ENCODE measurements at regions not wholly inside any gene's neighbourhood (a gene's known extent, or its start where the extent isn't known, plus 50 kb on each side); places are given as distances from the start of the nearest gene placed in this dataset.

DNA sequence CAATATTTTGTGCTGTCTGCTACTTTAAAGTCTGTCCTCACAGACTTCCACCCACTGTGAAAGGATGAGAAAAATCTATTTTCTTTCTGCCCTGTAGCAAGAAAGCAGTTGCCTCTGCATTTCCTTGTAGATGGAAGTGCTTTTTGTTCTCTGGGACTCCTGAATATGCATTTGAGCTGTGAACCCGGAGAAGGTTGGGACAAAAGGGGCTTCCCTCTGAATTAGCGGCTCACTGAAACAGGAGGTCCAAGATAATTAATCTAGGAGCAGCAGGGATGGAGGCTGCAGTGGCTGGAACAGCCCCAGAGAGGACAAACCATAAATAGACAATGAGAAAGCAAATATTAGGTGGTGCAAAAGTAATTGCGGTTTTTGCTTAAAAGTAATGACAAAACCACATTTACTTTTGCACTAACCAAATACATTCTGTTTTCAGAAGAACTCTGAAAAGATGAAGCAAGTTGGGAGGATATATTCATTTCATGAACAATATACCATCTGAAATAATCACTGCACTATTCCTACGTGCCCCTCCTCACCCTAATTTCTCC is 143.4 kb upstream of the KBTBD8 start:
- TF ChIP-seq CTCF (IDR thresholded peaks at IDR 0.05) (no peak), EP300 (IDR thresholded peaks at IDR 0.05) (no peak), POLR2A (IDR thresholded peaks at IDR 0.05) (no peak)
- no peaks in the 10 kb centered on the region for H3K4me1 ChIP-seq (ENCODE audit: insufficient read depth)
- DNase-seq: no peak
- no peak overlapping the region for H3K4me3 ChIP-seq
- H3K27ac ChIP-seq: no peak overlapping the region
- H3K27me3 ChIP-seq: no peaks in the 10 kb centered on the region
- H3K9me3 ChIP-seq: no peaks in the 10 kb centered on the region
- no peaks in the 10 kb centered on the region for H3K36me3 ChIP-seq
- WGBS, 3 donors: 59 to 67% (median 60%) methylated on average over 4 of the region's 4 CpGs
- intact Hi-C loops (cut with DNase I): no loop called here

GRCh38 chr3:66856533-66856932 is 141.6 kb upstream of the KBTBD8 start:
- Histone ChIP-seq H3K36me3 (no peaks in the 10 kb centered on the region), H3K27me3 (no peaks in the 10 kb centered on the region), H3K4me1 (ENCODE audit: insufficient read depth) (no peaks in the 10 kb centered on the region), H3K27ac (no peak overlapping the region), H3K9me3 (no peaks in the 10 kb centered on the region), H3K4me3 (no peak overlapping the region)
- DNase-seq: no peak
- no peak for TF ChIP-seq POLR2A (IDR thresholded peaks at IDR 0.05)
- intact Hi-C loops (cut with DNase I): no loop called here
- WGBS, 3 donors: 75 to 85% (median 84%) methylated on average over 8 of the region's 8 CpGs

GRCh38 chr3:66858656-66859381 is 139.3 kb upstream of the KBTBD8 start:
- no peaks in the 10 kb centered on the region for H3K27me3 ChIP-seq
- intact Hi-C loops (cut with DNase I): no loop called here
- H3K27ac ChIP-seq: no peak overlapping the region
- H3K36me3 ChIP-seq: no peaks in the 10 kb centered on the region
- DNase-seq: no peak
- H3K4me3 ChIP-seq: no peak overlapping the region
- H3K9me3 ChIP-seq: no peaks in the 10 kb centered on the region
- no peaks in the 10 kb centered on the region for H3K4me1 ChIP-seq (ENCODE audit: insufficient read depth)
- 65 to 70% (median 66%) methylated on average over 15 of the region's 15 CpGs for WGBS, 3 donors
- TF ChIP-seq CTCF (IDR thresholded peaks at IDR 0.05) (no peak), POLR2A (IDR thresholded peaks at IDR 0.05) (no peak), EP300 (IDR thresholded peaks at IDR 0.05) (no peak)

- no peaks in the 10 kb centered on the region for H3K4me1 ChIP-seq (ENCODE audit: insufficient read depth)
- H3K27me3 ChIP-seq: no peaks in the 10 kb centered on the region
- intact Hi-C loops (cut with DNase I): no loop called here
- H3K27ac ChIP-seq: no peak overlapping the region
- TF ChIP-seq CTCF (IDR thresholded peaks at IDR 0.05) (no peak), POLR2A (IDR thresholded peaks at IDR 0.05) (no peak), EP300 (IDR thresholded peaks at IDR 0.05) (no peak)
- no peak for DNase-seq
- H3K9me3 ChIP-seq: no peaks in the 10 kb centered on the region
- 89 to 93% (median 89%) methylated on average over 7 of the region's 7 CpGs for WGBS, 3 donors
- H3K4me3 ChIP-seq: no peak overlapping the region
- no peaks in the 10 kb centered on the region for H3K36me3 ChIP-seq
Observed at GRCh38 chr3:66860771-66861170, 137.3 kb upstream of the KBTBD8 start.

Measured in ovary (tissue), 7 donors.